DMS 273 (cell line): ENCODE measurements at regions not wholly inside any gene's neighbourhood (a gene's known extent, or its start where the extent isn't known, plus 50 kb on each side); places are given as distances from the start of the nearest gene placed in this dataset.

Source experiments
- DNase-seq: peaks from one replicate; lab custom pipeline; 2025; ENCODE audit not compliant: unreplicated experiment; lab: John Stamatoyannopoulos, UW

- no peak for DNase-seq
Measured at GRCh38 chr14:84622357-84622756, 907.6 kb upstream of the FLRT2 start.

DNA sequence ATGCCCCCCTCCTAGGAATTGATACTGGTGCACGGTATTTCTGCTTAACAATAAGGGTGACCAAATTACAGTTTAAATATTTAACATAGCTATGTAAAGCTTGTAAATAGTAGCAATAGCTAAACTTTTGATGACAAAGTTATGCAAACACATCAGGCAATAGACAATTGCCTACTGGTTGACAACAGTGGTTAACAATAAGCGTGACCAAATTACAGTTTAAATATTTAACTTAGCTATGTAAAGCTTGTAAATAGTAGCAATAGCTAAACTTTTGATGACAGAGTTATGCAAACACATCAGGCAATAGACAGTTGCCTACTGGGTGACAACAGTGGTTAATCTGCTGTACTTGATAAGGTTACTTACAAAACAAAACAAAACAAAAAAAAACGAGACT, 886.5 kb upstream of the FLRT2 start:
- DNase-seq: no peak

DNA sequence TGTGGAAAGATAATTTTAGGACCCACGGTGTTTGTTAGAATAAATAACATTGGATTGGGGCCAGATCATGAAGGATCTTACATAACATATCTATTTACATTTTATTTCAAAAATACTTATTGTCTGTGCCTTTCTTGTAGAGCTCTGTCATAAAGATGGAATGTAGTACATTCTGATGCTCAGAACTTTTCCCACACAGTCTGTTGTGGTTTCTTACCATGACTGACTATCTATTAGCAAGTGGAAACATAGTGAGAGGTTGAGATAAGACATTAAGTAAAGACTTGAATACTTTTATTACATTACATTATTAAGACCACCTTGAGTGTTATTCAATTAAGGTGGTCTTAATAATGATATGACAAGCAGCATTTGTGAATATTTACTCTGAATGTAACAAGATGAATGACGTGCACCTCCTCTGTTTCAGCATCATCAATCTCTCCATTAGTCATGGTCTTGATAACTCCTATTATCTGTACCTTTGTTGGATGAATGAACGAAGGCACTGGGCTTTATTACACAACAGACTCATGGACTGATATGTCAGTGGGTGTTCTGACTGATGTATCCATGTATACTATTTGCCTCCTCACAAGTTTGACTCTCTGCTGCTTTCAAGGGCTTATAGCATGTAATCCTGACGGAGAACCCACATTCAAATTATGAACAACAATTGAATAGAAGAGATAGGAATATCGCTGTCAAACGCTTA, 883.0 kb upstream of the FLRT2 start:
- DNase-seq: no peak

DNA sequence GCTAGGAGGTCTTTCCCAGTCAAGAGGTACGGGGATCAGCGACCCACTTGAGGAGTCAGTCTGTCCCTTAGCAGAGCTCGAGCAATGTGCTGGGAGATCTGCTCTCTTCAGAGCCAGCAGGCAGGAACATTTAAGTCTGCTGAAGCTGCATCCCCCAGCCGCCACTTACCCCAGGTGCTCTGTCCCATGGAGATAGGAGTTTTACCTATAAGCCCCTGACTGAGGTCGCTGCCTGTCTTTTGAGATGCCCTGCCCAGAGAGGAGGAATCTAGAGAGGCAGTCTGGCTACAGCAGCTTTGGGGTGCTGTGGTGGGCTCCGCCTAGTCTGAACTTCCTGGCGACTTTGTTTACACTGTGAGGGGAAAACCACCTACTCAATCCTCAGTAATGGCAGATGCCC, 874.9 kb upstream of the FLRT2 start:
- DNase-seq: no peak

- DNase-seq: no peak
Measured at GRCh38 chr14:84657911-84658310, 872.0 kb upstream of the FLRT2 start.

DNA sequence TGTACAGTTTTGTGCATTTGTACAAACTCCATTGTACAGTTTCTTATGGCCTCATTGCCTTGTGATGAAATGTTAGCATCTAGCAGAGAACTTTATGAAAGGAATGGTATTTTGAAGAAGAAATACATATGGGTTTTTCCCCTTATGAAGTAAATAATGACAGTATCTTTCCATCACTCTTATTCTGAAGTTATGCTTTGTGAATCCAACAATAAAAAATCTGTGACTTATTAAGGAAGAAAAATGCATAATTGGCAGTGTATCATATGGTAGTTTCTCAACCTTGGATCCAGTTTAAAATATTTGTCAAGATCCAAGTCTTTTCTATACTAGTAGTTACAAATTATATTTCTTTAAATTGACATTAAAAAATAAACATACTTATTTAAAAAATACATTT, 859.1 kb upstream of the FLRT2 start:
- DNase-seq: no peak

DNA sequence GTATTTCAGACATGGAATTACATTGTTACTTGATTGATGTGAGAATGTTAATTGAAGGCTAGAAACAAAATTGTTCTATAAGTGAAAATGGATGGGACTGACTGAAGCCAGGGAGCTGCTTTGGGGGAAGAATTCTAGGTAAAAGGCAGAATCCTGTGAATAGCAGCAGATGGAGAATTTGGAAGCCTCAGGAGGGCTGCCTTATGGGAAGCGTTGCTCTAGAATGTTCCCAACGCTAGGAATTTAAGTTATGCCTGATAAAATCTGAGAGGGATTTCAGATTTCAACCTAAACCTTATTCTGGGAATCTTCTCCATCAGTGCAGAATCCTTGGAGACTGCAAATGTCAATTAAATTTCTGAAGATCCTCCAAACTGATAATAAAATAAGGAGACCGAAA, 858.2 kb upstream of the FLRT2 start:
- no peak for DNase-seq

- no peak for DNase-seq
Measured at GRCh38 chr14:84674636-84675035, 855.3 kb upstream of the FLRT2 start.

GRCh38 chr14:84686550-84686949, 843.4 kb upstream of the FLRT2 start:
- DNase-seq: no peak

- DNase-seq: no peak
Measured at GRCh38 chr14:84688297-84689025, 841.5 kb upstream of the FLRT2 start.

DNA sequence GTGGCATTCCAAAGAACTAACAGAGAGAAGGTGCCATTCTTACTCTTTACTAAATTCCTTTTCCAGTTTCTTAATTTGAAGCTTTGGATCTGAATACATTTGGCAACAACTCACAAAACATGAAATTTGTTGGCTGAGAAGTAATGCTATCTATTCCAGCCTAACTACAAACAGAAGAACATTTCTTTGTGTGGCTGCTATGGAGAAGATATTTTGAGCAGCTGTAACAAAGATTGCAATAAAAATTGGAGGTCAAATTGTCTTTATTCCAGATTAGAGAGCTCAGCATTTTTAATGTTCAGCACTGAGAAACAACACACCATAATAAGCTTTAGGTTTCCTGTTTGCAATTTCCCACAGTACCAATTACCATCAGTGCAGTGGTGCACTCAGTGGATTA, 835.8 kb upstream of the FLRT2 start:
- DNase-seq: no peak

GRCh38 chr14:84704601-84705000, 825.3 kb upstream of the FLRT2 start:
- no peak for DNase-seq

DNA sequence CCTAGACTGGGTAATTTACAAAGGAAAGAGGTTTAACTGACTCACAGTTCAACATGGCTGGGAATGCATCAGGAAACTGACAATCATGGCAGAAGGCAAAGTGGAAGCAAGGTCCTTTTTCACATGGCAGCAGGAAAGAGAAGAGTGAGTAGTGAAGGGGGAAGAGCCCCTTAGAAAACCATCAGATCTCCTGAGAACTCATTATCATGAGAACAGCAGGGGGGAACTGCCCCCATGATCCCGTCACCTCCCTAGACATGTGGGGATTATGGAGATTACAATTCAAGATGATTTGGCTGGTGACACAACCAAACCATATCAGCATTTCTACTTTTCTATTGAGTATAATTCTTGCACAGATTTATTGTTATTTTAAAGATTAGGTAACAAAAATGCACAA, 822.1 kb upstream of the FLRT2 start:
- DNase-seq: no peak

DNA sequence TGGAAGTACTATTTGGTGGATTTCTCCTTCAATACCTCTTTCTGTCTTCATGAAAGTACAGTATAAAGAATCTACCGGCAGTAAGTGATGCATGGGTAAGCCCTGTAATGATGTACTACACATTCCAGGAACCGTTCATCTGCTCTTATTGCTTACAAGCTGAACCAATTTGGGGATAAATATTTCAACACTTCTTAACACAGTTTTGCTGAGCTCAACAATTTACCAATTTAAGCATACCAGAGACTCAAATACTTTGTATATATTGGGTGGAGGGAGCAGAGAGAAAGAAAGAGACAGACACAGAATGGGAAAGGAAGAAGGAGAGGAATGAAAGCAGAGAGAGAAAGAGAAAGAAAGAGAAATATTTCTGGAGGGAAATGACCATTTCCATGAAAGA, 821.1 kb upstream of the FLRT2 start:
- DNase-seq: no peak

GRCh38 chr14:84726471-84726870, 803.5 kb upstream of the FLRT2 start:
- DNase-seq: no peak

DNA sequence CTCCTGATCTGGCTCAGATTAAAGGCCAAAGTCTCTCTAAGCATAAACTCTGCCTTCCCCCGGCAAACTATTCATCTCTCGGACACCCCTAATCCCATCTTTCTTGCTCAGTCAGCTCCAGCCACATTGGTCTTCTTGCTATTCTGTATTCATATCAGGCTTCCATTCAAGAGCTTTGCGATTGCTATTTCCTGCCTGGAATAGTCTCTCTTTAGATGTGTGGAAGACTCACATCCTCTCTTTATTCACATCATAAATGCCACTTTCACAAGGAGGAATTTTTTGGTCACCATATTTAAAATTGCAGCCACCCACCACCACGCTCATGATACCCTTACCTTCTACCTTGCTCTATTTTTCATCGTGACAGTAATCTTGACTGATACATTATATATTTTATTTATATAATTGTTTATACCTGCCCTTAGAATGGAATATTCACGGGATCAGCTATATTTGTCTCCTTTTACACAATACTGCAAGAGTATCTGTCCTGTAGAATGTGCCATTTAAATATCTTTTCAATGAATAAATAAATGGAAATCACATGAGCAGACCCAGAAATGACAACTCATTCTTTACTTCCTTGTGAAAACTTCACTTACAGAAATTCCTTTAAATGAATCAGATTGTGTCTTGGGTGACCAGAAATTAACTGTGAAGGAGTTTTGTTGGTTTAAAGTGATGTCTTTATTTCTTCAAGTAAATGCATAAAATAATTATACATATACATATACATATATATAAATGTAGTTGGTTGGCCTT, 780.6 kb upstream of the FLRT2 start:
- DNase-seq: no peak

- no peak for DNase-seq
Measured at GRCh38 chr14:84750284-84750683, 779.7 kb upstream of the FLRT2 start.

DNA sequence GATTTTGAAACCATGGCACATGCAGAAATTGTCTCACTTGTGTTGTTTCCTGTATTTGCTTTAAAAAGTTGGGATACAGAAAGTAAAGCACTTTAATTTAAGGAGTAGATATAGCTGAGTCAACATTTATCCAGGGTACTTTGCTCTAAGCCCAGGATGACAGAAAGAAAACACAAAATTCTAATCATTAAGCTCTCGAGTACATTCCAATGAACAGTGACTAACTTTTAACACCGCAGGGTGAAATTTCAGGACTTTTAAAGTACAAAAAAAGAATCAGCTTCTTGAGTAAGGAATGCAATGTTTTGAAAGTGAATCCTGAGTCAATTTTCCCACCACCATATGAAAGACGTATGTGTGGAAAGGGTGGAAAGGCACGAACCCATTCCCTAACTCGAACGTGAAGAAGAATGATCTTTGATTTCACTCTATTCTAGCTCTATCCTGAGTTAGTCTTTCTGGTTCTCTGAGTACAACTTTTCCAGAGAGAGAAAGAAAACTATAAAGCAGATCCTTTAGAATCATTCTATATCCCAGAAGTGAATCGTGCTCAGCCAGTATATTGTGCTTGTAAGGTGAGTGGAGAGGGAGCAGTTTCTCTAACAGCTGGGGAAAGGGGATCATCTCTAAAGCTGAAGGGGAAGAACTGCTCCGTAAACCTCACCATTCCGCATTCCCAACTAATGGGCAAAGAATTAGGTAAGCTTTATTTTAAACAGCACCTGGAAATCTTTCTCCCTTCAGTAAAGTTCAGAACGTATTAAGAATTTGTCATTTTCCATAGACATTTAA, 779.0 kb upstream of the FLRT2 start:
- no peak for DNase-seq

- no peak for DNase-seq
Measured at GRCh38 chr14:84751745-84752144, 778.2 kb upstream of the FLRT2 start.

- no peak for DNase-seq
Measured at GRCh38 chr14:84760489-84761126, 769.3 kb upstream of the FLRT2 start.

DNA sequence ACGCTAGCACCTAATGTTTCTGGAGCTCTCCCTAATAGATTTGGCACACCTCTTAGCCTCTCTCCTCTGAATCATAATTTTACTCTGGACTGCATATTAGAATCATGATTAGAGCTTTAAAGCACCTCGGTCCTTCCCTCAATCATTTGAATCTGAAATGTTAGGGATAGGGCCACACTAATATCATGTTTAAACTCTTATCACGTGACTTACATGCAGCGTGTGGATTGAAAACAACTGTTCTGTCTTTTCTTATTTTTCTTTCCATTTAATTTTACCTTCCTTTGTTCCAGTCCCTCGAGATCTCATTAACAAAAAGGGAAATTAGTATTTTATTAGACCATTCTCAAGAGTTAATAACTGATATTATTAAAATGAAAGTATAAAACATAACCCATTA, 762.5 kb upstream of the FLRT2 start:
- no peak for DNase-seq
